Activated gamma-delta T cell (primary cell): ENCODE measurements at regions not wholly inside any gene's neighbourhood (a gene's known extent, or its start where the extent isn't known, plus 50 kb on each side); places are given as distances from the start of the nearest gene placed in this dataset.

Experiments
- DNase-seq: peaks from one replicate; lab custom pipeline; 2025; lab: John Stamatoyannopoulos, UW

GRCh38 chr18:41753826-41754225 is 201.2 kb upstream of the PIK3C3 start:
- DNase-seq: no peak

DNA sequence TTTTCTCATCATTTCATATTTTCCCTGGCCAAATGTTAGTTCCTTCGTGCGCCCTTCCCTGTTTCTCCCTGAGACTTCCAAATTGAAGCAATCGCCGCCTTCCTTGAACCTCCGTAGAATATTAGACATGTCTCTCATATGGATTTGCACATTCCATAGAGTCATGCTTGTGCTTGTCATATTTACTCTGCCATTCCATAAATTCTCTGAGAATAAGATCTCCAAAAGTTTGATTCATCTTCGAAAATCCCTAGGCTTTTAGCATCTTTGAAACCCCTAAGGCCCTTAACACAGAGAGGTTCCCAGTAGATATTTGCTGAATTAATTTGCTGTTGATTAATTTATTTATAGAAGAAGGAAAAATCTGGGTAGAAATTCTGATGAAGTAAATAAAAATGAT is 202.2 kb upstream of the PIK3C3 start:
- DNase-seq: no peak

DNA sequence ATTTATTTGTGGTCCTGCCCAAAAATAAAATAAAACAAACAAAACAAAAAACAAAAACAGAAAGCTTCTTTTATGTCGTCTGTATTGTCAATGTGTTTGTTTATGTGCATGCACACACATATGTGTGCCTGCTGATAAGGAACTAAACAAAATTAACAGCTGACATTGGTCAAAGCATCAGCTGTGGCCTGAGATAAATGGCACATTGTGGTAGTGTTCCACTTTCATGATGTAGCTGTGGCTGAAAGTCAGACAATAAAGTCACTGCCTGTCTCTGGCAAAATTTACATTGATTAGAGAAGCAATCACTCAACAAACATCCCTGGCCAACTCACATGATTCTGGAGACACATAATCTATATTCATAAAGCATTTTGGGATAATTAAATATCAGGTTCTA is 203.4 kb upstream of the PIK3C3 start:
- no peak for DNase-seq

DNA sequence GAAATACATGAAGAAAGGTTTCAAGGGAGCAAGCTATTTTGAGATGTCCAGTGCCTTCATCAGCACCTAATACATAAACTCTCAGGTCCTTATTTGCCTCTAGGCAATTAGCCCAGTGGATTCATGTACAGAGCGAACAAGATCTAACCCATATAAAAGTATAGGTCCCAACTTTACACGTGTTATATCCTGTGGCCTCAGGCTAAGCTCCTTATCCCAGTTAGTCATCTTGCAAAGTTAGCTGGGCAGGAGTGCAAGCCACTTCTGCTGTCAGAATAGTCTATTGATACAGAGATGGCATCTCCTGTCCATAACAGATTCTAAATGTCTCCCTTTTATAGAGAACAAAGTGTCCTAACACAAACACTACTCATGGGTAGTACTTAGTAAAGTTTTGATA is 203.9 kb upstream of the PIK3C3 start:
- no peak for DNase-seq

GRCh38 chr18:41747723-41748242 is 207.3 kb upstream of the PIK3C3 start:
- no peak for DNase-seq

GRCh38 chr18:41745166-41746049 is 209.6 kb upstream of the PIK3C3 start:
- no peak for DNase-seq

DNA sequence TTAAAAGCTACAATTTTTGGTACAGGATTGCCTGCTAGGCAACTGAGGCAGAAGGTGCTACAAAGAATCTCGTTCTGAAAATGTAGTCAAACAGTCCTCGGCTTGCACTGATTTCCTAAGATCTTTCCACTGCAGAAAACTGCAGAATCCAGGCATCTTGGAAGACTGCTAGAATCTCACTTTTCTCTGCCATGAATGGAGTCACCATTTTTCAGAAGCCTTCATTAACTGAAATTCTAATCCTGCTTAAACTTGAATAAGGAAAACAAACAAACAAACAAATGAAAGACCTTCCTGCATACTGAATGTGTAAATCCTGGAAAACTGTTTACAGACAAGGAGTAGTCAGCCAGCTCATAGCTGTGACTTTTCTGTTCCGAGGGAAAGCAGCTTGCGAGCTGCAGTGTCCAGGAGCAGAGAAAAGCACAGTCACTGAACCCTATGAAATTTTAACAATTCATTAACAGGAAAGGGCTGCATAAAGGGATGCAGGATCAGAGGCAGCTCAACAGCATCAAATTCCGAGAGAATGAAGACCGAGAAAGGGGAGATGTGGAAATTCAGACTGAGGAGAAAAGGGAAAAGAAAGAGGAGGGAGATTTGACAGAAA is 210.5 kb upstream of the PIK3C3 start:
- DNase-seq: no peak

- no peak for DNase-seq
These were observed 217.8 kb upstream of the PIK3C3 start for GRCh38 chr18:41737218-41737617.

- no peak for DNase-seq
These were observed 220.1 kb upstream of the PIK3C3 start for GRCh38 chr18:41734917-41735316.

- no peak for DNase-seq
These were observed 222.7 kb upstream of the PIK3C3 start for GRCh38 chr18:41732356-41732755.

DNA sequence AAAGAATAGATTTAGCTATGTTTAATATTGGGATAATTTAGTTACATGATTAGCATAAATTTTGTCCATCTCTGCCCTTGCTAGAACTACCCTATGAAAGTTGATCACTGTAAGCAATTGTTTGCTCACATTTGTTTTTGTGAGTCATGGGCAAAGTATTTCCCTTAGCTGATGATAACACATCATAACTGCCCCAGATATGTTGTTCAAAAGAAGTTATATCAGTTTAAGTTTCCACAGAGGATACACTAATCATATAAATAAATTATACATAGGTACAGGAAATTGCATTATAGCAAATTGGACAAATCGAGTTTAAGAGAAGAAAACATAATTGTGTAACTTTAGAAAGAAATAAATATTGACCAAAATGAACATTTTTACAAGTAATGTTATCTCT is 223.2 kb upstream of the PIK3C3 start:
- no peak for DNase-seq

GRCh38 chr18:41724195-41724594 is 230.8 kb upstream of the PIK3C3 start:
- no peak for DNase-seq

GRCh38 chr18:41721103-41721790 is 233.8 kb upstream of the PIK3C3 start:
- DNase-seq: no peak

DNA sequence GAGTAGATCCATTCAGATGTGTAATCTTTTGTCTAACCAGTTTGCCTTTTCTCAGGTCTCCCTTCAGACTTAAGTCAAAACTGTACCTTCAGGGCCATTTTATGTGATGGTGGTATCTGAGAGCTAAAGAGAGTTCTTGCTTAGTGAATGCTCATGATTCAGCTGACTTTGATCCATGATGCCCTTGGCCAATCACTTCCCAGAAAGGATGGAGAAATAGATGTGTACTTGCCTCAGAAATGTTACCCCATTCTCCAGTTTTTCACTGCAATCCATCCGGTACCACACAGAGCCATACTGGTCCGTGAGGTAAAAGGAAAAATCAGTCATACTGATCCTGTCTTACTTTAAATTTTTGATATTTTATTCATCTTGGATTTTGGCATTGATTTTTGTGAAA is 234.8 kb upstream of the PIK3C3 start:
- DNase-seq: no peak

DNA sequence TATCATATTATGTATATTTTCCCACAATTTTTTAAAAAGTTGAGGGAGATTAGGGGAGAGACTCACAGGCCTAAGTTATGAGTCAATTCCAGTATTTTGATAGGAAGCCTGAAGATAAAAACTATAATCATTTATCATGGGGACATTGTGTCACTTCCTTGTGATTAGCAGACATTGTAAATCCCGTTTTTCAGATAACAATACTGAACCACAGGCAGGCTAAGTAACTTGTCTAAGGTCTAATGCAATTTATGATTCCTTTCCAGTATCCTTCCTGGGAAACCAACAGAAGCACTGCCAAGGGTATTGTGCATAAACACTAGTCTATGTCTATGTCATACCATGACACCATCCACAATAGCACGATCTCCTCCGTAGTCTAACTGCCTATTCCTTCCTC is 235.2 kb upstream of the PIK3C3 start:
- no peak for DNase-seq

GRCh38 chr18:41714872-41715271 is 240.2 kb upstream of the PIK3C3 start:
- no peak for DNase-seq

DNA sequence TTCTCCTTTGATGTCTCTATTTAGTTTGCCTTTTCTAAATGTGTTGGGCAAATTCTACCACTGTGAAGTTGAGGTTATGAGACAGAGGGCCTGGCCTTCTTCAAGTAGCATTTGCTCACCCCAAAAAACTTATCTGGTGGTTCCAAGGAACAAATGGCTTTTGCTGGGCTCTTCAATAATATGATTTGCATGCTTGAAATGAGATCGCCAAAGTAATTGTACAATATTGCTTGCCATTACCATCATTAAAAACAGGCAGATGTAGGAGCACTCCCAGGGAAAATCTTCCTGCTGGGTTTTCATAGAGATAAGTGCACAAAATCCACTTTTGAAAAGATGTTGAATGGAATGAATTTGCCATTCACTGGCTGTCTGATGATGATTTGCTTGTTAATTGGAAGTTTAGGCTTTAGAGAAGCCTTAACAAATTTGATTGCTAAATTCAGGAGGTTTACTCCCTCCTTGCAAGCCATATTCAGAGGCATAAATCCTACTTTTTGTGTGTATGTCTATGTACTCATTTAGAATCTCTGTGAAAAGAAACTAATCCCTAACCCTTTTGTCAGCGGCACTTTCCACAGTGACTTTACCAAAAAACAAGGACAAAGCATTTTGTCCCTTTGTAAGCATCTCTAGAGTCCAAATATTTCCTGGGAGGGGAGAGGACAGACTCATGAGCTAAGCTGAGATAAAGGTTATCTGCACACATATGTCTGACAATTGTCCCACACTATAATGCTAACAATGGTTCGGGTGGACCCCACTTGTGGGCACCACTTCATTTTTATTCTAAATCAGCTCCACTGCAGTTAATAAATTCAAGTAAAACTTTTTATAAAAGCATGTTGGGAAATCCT is 240.8 kb upstream of the PIK3C3 start:
- no peak for DNase-seq

GRCh38 chr18:41706301-41706700 is 248.7 kb upstream of the PIK3C3 start:
- DNase-seq: no peak

GRCh38 chr18:41703744-41704530 is 251.1 kb upstream of the PIK3C3 start:
- no peak for DNase-seq

DNA sequence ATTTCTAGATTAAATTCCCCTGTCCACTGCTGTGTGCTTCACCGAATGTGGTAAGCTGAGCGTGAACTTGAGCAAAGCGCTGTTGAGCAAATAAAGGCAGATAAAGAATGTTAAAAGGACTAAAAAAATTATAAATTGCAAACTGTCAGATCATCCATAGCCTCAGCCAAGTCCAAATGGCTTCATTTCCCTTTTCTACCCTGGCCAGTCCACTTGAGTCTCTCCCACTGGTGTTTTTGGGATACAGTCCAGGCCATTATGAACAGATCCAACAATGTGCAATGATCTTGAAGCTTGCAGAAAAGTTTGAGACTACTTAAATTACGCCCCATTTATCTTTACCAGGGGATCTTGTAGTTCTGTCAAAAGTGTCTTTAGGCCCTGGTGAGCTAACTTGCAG is 254.6 kb upstream of the PIK3C3 start:
- DNase-seq: no peak

GRCh38 chr18:41695441-41695840 is 259.6 kb upstream of the PIK3C3 start:
- no peak for DNase-seq
